HL-60 (cell line): ENCODE measurements at regions not wholly inside any gene's neighbourhood (a gene's known extent, or its start where the extent isn't known, plus 50 kb on each side); places are given as distances from the start of the nearest gene placed in this dataset.

Experiments used
- DNase-seq, 2 experiments: peaks; one replicate each; pipeline ENCODE4 v3.0.0-alpha.2; 2010 to 2020; ENCODE audit warnings: low read depth in 1 of 2, low spot score in 1 of 2
- H3K27ac ChIP-seq: fragments of 250-450 bp; sonication (Bioruptor Pico); replicated peaks from 2 replicates; pipeline ENCODE4 v1.5.1; 2020; ENCODE audit warnings: mild to moderate bottlenecking, moderate library complexity
- H3K27me3 ChIP-seq: fragments of 250-450 bp; sonication (Bioruptor Pico); 2 replicates; pipeline ENCODE4 v1.5.1; 2021; ENCODE audit warnings: mild to moderate bottlenecking, moderate library complexity; ENCODE audit not compliant: insufficient read depth, poor library complexity, severe bottlenecking
- H3K4me3 ChIP-seq: replicated peaks from 2 replicates; pipeline ENCODE4 v1.5.1; 2011; ENCODE audit warnings: mild to moderate bottlenecking, control low read depth, low read length; ENCODE audit not compliant: insufficient read depth
- GABPA ChIP-seq: IDR thresholded peaks from 2 replicates; pipeline ENCODE4 v1.6.1; 2012; ENCODE audit warnings: low read depth
- POLR2AphosphoS5 ChIP-seq: IDR thresholded peaks from 2 replicates; pipeline ENCODE4 v1.6.1; 2012; ENCODE audit warnings: low read depth
- SPI1 ChIP-seq: IDR thresholded peaks from 2 replicates; pipeline ENCODE4 v1.6.1; 2012; ENCODE audit warnings: low read depth, mild to moderate bottlenecking, borderline replicate concordance
- TF ChIP-seq, protein P1 (sequence below): IDR thresholded peaks from one replicate; pipeline ENCODE4 v1.5.1; 2011; ENCODE audit warnings: low read length, control low read depth, inconsistent platforms; ENCODE audit not compliant: insufficient read depth
- TF ChIP-seq, protein P2 (sequence below): IDR thresholded peaks from 2 replicates; pipeline ENCODE4 v1.6.1; 2012; ENCODE audit warnings: low read depth; ENCODE audit not compliant: insufficient replicate concordance

DNA sequence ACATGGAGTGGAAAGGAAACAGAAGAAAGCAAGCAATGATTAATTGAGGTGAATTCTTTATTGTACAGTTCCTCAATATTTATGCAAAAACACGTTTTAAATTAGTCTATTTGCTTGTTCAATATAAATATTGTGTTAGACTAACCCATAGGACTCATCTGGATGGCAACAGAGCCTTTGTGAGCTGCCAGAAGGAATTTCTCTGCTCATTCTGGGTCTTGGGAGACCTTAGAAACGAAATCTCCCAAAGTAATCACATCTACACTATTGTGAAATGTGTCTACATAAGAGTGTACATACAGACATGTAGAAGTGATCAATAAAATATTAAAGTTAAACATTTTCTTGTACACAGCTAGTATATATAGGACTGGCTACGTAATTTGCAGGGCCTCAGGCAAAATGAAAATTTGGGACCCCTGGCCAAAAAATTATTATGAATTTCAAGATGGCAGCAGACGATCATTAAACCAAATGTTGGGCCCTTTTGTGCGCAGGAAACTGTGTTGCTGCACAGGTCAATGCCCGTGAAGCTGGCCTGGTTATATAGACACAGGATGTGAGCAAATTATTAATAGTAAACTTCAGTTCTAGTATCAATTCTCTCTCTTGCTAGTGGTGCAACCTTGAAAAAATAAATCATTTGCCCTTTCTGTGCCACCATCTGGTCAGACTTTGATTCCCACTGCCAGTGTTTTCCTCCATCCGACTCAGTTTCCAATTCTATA lies 83.3 kb downstream of the MINAR1 start:
- DNase-seq = no peak
- H3K27me3 ChIP-seq = peaks cover 2% of the 10 kb centered on the region
- TF ChIP-seq, protein P1, sequence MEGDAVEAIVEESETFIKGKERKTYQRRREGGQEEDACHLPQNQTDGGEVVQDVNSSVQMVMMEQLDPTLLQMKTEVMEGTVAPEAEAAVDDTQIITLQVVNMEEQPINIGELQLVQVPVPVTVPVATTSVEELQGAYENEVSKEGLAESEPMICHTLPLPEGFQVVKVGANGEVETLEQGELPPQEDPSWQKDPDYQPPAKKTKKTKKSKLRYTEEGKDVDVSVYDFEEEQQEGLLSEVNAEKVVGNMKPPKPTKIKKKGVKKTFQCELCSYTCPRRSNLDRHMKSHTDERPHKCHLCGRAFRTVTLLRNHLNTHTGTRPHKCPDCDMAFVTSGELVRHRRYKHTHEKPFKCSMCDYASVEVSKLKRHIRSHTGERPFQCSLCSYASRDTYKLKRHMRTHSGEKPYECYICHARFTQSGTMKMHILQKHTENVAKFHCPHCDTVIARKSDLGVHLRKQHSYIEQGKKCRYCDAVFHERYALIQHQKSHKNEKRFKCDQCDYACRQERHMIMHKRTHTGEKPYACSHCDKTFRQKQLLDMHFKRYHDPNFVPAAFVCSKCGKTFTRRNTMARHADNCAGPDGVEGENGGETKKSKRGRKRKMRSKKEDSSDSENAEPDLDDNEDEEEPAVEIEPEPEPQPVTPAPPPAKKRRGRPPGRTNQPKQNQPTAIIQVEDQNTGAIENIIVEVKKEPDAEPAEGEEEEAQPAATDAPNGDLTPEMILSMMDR = no peak
- H3K27ac ChIP-seq = no peak overlapping the region
- no peak overlapping the region for H3K4me3 ChIP-seq

DNA sequence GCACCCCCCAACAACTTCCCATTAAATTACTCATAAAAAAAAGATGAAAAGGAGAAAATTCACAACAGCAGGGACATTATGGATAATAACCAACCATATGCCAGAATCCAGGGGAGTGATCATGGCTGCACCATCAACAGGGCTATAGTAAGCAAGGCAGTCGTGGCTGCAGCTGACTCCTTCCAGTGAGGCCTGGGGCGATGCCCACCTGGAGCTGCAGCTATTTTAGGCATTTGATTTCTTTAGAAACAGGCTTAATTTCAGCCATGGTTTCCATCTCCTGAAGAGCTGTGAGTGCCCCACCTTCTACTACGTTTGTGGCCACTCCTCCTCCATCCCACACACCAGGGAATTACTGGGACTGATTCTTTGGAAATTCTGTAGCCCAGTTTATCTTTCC lies 84.0 kb downstream of the MINAR1 start:
- no peak for TF ChIP-seq GABPA
- TF ChIP-seq, protein P1 = no peak
- DNase-seq = no peak
- Histone ChIP-seq H3K4me3 (no peak overlapping the region), H3K27me3 (peaks cover 2% of the 10 kb centered on the region), H3K27ac (no peak overlapping the region)

DNA sequence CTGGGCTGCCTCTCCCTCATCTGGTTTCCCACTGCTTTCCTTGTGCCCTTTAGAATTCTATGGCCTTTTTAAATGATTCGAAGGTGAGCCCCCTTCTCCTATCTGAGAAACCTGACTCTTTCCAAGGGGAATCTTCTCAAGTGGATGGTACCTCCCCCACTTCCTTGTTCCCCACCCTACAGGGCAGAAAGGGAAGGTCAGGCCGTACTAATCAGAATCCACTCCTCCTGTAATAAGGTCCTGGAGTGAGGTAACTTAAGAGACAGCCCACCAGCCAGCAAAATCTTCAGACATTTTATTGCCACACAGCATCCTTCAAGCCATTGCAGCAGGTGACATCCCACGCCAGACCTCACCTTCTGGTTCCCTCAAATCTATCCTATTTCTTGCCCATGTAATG lies 84.5 kb downstream of the MINAR1 start:
- Histone ChIP-seq H3K4me3 (no peak overlapping the region), H3K27me3 (peaks cover 2% of the 10 kb centered on the region), H3K27ac (no peak overlapping the region)
- TF ChIP-seq, protein P1 = no peak
- no peak for TF ChIP-seq POLR2AphosphoS5
- TF ChIP-seq SPI1 = no peak
- no peak for TF ChIP-seq GABPA
- TF ChIP-seq, protein P2, sequence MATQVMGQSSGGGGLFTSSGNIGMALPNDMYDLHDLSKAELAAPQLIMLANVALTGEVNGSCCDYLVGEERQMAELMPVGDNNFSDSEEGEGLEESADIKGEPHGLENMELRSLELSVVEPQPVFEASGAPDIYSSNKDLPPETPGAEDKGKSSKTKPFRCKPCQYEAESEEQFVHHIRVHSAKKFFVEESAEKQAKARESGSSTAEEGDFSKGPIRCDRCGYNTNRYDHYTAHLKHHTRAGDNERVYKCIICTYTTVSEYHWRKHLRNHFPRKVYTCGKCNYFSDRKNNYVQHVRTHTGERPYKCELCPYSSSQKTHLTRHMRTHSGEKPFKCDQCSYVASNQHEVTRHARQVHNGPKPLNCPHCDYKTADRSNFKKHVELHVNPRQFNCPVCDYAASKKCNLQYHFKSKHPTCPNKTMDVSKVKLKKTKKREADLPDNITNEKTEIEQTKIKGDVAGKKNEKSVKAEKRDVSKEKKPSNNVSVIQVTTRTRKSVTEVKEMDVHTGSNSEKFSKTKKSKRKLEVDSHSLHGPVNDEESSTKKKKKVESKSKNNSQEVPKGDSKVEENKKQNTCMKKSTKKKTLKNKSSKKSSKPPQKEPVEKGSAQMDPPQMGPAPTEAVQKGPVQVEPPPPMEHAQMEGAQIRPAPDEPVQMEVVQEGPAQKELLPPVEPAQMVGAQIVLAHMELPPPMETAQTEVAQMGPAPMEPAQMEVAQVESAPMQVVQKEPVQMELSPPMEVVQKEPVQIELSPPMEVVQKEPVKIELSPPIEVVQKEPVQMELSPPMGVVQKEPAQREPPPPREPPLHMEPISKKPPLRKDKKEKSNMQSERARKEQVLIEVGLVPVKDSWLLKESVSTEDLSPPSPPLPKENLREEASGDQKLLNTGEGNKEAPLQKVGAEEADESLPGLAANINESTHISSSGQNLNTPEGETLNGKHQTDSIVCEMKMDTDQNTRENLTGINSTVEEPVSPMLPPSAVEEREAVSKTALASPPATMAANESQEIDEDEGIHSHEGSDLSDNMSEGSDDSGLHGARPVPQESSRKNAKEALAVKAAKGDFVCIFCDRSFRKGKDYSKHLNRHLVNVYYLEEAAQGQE = no peak
- DNase-seq = no peak

DNA sequence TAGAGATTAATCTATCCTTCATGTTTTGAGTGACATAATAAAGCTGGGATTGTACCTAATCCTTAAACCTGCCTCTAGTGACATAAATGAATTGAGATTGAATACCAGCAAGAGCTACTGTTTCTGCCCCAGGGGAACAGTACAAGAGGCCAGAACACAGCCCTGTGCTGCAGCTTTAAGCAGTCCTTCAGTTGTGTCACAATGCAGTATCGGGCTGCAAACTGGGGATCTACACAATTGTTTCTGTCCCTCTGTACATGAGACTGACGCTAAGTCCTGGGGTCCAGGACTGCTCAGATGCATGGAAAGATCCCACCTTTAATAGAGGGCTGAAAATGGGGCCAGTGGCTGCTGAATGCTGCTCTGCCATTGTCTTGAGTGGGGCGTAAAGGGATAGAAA lies 87.5 kb downstream of the MINAR1 start:
- DNase-seq = no peak
- Histone ChIP-seq H3K27me3 (peaks cover 2% of the 10 kb centered on the region), H3K4me3 (no peak overlapping the region), H3K27ac (no peak overlapping the region)
- TF ChIP-seq SPI1 = no peak
- TF ChIP-seq, protein P1 = no peak
- TF ChIP-seq, protein P2 = no peak
- TF ChIP-seq GABPA = no peak
- no peak for TF ChIP-seq POLR2AphosphoS5
